ENCODE measurements at regions not wholly inside any gene's neighbourhood (a gene's known extent, or its start where the extent isn't known, plus 50 kb on each side); places are given as distances from the start of the nearest gene placed in this dataset.

DNA sequence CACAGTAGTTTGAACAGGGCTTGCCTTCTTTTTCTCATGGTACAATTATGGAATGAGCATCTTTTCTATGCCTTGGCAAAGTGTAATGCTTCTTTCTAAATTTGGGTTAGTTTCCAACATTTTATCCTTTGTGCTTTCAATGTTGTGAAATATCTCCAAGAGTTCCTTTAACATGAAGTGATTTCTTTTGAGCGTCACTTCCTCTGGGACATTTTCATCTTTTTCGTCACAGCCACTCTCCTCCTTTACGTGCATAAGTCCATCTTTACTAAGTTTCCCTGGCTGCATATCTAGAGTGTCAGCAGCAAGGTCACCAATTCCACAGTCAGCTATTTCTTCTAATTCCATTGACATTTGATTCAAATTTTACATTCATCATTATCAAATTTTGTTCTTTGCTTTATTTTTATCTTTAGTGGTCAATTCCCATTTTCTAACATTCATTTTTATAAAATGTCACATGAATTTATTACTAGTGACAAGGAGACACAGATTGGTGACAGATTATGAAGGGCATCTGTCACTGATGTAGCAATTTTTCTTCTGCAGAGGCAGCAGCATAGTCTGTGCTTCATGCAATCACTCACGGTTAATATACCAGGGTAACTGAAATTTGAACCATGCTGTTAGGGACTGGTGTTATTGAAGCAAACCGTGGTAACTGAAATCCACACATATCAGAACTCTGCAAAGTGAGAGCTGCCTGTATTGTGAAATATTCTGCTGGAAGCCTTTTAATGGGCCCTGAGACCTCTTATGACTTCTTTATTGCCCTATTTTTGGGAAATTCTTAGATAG, 126.5 kb upstream of the THBS1 start:
- TF ChIP-seq, protein P1, sequence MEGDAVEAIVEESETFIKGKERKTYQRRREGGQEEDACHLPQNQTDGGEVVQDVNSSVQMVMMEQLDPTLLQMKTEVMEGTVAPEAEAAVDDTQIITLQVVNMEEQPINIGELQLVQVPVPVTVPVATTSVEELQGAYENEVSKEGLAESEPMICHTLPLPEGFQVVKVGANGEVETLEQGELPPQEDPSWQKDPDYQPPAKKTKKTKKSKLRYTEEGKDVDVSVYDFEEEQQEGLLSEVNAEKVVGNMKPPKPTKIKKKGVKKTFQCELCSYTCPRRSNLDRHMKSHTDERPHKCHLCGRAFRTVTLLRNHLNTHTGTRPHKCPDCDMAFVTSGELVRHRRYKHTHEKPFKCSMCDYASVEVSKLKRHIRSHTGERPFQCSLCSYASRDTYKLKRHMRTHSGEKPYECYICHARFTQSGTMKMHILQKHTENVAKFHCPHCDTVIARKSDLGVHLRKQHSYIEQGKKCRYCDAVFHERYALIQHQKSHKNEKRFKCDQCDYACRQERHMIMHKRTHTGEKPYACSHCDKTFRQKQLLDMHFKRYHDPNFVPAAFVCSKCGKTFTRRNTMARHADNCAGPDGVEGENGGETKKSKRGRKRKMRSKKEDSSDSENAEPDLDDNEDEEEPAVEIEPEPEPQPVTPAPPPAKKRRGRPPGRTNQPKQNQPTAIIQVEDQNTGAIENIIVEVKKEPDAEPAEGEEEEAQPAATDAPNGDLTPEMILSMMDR (IDR thresholded peaks at IDR 0.05): no peak
- TF ChIP-seq ZFP36 (IDR thresholded peaks at IDR 0.05; ENCODE audit: borderline replicate concordance, partially characterized antibody) (no peak), EP300 (IDR thresholded peaks at IDR 0.05) (no peak), CHD2 (IDR thresholded peaks at IDR 0.05; ENCODE audit: low read length, partially characterized antibody) (no peak), RAD21 (conservative IDR thresholded peaks at IDR 0.05 in 1 of 2, IDR thresholded peaks at IDR 0.05 in 1 of 2) (no peak), RCOR1 (IDR thresholded peaks at IDR 0.05; ENCODE audit: low read depth, low read length) (no peak), KDM1A (IDR thresholded peaks at IDR 0.05; ENCODE audit: low read depth) (no peak)
- TF ChIP-seq, protein P2, sequence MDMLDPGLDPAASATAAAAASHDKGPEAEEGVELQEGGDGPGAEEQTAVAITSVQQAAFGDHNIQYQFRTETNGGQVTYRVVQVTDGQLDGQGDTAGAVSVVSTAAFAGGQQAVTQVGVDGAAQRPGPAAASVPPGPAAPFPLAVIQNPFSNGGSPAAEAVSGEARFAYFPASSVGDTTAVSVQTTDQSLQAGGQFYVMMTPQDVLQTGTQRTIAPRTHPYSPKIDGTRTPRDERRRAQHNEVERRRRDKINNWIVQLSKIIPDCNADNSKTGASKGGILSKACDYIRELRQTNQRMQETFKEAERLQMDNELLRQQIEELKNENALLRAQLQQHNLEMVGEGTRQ (IDR thresholded peaks at IDR 0.05): no peak
- TF ChIP-seq, protein P3, sequence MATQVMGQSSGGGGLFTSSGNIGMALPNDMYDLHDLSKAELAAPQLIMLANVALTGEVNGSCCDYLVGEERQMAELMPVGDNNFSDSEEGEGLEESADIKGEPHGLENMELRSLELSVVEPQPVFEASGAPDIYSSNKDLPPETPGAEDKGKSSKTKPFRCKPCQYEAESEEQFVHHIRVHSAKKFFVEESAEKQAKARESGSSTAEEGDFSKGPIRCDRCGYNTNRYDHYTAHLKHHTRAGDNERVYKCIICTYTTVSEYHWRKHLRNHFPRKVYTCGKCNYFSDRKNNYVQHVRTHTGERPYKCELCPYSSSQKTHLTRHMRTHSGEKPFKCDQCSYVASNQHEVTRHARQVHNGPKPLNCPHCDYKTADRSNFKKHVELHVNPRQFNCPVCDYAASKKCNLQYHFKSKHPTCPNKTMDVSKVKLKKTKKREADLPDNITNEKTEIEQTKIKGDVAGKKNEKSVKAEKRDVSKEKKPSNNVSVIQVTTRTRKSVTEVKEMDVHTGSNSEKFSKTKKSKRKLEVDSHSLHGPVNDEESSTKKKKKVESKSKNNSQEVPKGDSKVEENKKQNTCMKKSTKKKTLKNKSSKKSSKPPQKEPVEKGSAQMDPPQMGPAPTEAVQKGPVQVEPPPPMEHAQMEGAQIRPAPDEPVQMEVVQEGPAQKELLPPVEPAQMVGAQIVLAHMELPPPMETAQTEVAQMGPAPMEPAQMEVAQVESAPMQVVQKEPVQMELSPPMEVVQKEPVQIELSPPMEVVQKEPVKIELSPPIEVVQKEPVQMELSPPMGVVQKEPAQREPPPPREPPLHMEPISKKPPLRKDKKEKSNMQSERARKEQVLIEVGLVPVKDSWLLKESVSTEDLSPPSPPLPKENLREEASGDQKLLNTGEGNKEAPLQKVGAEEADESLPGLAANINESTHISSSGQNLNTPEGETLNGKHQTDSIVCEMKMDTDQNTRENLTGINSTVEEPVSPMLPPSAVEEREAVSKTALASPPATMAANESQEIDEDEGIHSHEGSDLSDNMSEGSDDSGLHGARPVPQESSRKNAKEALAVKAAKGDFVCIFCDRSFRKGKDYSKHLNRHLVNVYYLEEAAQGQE (IDR thresholded peaks at IDR 0.05): no peak

Measured in A549 (cell line).